NCI-H2171 treated with DMSO at 0.1 percent for 48 hours (cell line): ENCODE measurements at regions not wholly inside any gene's neighbourhood (a gene's known extent, or its start where the extent isn't known, plus 50 kb on each side); places are given as distances from the start of the nearest gene placed in this dataset.

Experiments
- DNase-seq: peaks from one replicate; lab custom pipeline; 2025; lab: John Stamatoyannopoulos, UW

- DNase-seq, result no peak
These were observed 117.4 kb downstream of the AXIN2 start for GRCh38 chr17:65444049-65444448.

GRCh38 chr17:65442691-65443090 lies 118.8 kb downstream of the AXIN2 start:
- DNase-seq, result no peak

- DNase-seq, result no peak
These were observed 119.2 kb downstream of the AXIN2 start for GRCh38 chr17:65442250-65442649.

- no peak for DNase-seq
These were observed 120.3 kb downstream of the AXIN2 start for GRCh38 chr17:65441053-65441605.

- no peak for DNase-seq
These were observed 122.6 kb downstream of the AXIN2 start for GRCh38 chr17:65438708-65439294.

- DNase-seq, result no peak
These were observed 123.3 kb downstream of the AXIN2 start for GRCh38 chr17:65438173-65438572.

GRCh38 chr17:65436871-65437270 lies 124.6 kb downstream of the AXIN2 start:
- no peak for DNase-seq

- DNase-seq, result no peak
These were observed 126.6 kb downstream of the AXIN2 start for GRCh38 chr17:65434878-65435277.

GRCh38 chr17:65434251-65434650 lies 127.2 kb downstream of the AXIN2 start:
- DNase-seq, result no peak

- no peak for DNase-seq
These were observed 127.9 kb downstream of the AXIN2 start for GRCh38 chr17:65433592-65433991.

GRCh38 chr17:65433157-65433556 lies 128.3 kb downstream of the AXIN2 start:
- no peak for DNase-seq

- no peak for DNase-seq
These were observed 130.3 kb downstream of the AXIN2 start for GRCh38 chr17:65431116-65431515.

- DNase-seq, result no peak
These were observed 131.1 kb downstream of the AXIN2 start for GRCh38 chr17:65430209-65430833.

- DNase-seq, result no peak
These were observed 137.9 kb downstream of the AXIN2 start for GRCh38 chr17:65423346-65424140.

GRCh38 chr17:65418622-65419021 lies 142.8 kb downstream of the AXIN2 start:
- DNase-seq, result no peak

GRCh38 chr17:65417406-65418221 lies 143.8 kb downstream of the AXIN2 start:
- DNase-seq, result no peak

GRCh38 chr17:65415991-65416390 lies 145.5 kb downstream of the AXIN2 start:
- no peak for DNase-seq

GRCh38 chr17:65413390-65413789 lies 148.1 kb downstream of the AXIN2 start:
- no peak for DNase-seq

GRCh38 chr17:65409381-65409780 lies 152.1 kb downstream of the AXIN2 start:
- DNase-seq, result no peak

GRCh38 chr17:65408050-65408449 lies 153.4 kb downstream of the AXIN2 start:
- no peak for DNase-seq

- DNase-seq, result no peak
These were observed 154.4 kb downstream of the AXIN2 start for GRCh38 chr17:65407017-65407416.

GRCh38 chr17:65406552-65406951 lies 154.9 kb downstream of the AXIN2 start:
- DNase-seq, result no peak
